HG03460 (cell line): ENCODE measurements at regions not wholly inside any gene's neighbourhood (a gene's known extent, or its start where the extent isn't known, plus 50 kb on each side); places are given as distances from the start of the nearest gene placed in this dataset.
"Not testable (repeated sequence)": the region's sequence is repeated elsewhere in the genome, so short reads cannot be mapped to it uniquely, and the experiment has no call there.

Source experiments
- ATAC-seq: cut with Tn5 transposase; IDR thresholded peaks from one replicate; pipeline ENCODE4 v1.9.1; 2021; ENCODE audit not compliant: unreplicated experiment

DNA sequence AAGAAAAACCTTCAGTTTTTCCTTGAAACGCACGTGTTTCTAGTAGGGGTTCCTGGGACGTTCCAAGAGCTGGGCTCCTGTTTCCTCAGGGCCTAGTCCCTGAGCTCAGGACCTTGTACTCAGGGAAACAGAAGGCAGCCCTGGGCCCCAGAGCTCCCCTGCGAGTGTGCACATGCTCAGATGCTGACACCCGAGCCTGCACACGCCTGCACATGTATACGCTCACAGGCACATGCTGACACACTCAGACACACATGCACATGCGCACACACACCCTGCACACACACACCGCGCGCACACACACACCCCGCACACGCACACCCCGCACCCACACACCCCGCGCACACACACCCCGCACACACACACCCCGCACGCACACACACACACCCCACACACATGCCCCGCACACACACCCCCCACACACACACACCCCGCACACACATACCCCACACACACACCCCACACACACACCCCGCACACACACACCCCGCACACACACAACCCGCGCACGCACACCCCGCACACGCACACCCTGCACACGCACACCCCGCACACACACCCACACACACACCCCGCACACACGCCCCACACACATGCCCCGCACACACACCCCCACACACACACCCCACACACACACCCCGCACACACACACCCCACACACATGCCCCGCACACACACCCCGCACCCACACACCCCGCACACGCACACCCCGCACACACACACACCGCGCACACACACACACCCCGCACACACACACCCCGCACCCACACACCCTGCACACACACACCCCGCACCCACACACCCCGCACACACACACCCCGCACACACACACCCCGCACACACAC is 52.2 kb downstream of the CALML3 start:
- ATAC-seq = no peak

DNA sequence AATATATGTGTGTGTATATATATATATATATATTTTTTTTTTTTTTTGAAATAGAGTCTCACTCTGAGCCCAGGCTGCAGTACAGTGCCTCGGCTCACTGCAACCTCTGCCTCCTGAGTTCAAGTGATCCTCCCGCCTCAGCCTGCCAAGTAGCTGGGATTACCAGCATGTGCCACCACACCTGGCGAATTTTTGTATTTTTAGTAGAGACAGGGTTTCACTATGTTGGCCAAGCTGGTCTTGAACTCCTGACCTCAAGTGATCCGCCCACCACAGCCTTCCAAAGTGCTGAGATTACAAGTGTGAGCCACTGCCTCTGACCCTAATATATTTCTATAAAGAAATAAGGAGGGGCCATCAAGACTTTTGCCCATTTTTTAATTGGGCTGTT is 55.3 kb downstream of the CALML3 start:
- not testable (repeated sequence) for ATAC-seq

DNA sequence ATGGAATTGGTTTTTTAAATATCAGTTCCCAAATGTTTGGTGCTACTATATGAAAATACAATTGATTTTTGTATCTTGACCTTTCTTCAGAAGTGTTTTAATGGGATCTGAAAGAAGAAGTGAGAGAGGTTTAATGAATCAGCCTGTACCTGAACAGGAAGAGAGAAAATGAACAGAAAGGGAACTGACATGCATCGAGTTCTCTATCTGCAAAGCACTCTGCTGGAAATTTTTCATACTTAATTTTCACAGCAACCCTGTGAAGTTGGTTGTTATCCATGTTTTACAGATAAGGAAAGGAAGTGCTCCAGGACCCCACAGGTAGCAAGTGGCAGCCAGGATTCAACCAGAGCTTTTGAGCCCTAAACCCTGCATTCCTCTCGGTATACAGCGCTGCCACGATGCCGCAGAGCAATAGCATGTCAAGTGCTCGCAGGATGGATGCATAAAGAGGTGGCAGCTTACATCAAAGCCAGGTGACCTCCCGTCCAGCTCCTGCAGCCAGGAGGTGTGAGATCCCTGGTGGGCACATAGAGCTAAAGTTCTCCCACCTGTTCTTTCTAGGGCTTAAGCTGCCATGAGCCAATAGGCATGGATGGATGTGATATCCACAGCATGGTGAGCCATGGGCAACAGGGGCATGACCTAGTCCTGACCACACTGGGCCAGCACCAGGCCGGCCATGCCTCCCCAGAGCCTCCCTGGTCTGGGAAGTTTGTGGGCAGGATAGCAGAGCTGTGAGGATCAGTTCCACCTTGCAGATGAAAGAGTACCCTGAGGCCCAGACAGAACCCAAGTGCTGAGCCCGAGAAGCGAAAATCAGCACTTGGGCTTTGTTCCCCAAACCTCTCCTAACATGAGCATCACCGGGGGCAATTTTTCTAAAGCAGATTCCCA is 57.2 kb downstream of the CALML3 start:
- peak; percentile 63 for ATAC-seq

DNA sequence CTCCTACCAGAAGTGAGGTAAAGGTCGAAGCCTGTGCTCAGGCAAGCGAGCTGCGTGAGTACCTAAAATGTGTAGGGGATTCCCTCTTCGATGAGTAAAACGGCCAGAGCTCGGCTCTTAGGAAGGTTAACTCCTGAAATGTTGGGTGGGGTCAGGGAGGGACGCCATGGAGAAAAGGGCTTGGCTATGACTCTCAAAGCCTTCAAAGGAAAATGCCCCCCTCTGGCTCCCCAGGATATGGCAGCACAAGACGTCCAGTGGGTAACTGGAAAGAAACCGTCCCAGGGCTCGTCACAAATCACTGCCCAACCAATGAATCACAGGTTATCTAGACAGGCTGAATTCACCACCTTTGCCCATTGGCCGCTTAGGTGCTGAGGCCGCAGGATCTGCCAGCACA is 58.0 kb downstream of the CALML3 start:
- ATAC-seq = no peak

DNA sequence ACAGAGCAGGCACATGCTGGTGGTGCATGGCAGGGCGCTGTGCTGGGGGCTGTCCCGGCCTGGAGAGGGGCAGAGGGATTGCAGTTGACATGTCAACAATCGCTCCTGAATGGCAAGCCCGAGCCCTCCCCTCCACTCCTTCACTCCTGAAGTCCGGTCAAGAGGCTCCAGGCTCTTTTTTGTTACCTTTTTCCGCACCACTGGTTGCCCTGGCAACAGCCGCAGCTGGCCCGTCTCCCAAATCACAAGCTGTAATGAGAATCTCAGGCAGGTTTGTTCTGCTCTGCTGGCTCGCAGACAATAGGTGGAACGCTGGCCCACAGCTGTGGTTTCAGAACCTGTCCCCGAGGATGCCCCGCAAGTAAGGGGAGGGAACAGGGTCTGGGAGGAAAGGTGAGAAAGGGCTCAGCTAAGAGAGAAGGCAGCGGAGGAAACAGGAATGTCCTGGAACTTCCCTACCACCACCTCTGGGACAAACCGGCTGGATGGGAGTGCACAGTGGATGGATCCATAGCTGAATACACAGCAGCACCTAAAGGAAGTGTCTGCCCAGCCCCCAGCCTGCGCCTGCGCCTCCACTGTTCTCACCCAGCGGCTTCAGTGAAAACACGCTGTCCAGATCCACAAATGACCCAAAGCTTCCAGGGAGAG is 58.9 kb downstream of the CALML3 start:
- peak; percentile 52 for ATAC-seq

DNA sequence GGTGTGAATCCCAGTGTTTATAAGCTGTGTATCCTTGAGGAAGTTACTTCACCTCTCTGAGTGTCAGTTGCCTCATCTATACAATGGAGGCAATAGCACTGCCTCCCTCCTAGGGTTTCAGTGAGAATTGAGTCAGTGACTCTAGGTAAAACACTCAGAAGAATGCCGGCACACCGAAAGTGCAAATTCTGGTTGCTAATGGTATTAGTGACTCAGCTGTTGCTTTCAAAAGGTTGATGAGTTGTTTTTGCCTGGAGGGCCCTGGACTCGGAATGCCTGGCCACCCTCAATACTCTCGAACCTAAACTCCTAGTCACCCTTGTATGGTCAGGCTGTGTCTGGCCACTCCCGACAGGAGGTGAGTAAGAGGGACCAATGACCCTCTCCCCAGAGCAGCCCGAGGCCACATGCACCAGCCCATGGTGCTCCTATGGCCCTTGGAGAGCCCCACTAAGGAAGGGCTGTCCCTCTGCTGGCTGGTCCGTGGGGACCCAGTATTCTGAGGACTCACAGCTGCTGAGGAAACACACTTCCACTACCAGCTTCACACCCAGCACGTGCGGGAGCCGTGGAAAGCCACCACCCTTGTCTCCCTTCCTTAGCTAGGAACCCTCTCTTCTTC is 60.2 kb downstream of the CALML3 start:
- ATAC-seq = no peak

DNA sequence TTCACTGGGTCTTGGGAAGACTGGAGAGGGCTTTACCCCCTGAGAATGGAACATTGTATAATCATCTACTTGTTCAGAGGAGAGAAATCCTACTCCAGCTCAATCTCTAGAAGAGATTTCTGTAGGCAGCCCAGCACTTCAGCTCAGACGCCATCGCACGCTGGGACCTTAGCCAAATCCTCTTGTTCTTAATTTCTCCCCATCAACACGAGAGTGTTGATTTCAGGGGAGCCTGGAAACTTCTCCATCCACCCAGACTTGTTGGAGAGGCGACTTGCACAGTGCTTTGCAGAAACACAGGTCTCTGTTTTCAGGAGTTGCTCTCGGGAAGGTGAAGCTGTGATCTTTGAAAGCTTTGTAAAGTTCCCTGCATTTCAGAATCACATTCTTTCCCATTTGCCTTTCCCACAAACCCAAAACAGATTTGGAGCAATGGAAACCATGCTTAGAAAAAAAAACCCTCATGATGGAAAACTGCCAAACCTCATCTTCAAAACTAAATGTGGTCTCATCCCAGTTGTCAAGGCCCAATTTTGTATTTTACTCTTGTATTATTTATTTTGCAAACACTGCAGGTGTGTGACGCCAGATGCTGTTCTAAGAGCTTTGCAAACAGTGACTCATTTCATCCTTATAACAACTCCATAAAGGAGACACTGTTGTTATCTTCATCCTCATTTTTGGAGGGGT is 60.9 kb downstream of the CALML3 start:
- no peak for ATAC-seq

DNA sequence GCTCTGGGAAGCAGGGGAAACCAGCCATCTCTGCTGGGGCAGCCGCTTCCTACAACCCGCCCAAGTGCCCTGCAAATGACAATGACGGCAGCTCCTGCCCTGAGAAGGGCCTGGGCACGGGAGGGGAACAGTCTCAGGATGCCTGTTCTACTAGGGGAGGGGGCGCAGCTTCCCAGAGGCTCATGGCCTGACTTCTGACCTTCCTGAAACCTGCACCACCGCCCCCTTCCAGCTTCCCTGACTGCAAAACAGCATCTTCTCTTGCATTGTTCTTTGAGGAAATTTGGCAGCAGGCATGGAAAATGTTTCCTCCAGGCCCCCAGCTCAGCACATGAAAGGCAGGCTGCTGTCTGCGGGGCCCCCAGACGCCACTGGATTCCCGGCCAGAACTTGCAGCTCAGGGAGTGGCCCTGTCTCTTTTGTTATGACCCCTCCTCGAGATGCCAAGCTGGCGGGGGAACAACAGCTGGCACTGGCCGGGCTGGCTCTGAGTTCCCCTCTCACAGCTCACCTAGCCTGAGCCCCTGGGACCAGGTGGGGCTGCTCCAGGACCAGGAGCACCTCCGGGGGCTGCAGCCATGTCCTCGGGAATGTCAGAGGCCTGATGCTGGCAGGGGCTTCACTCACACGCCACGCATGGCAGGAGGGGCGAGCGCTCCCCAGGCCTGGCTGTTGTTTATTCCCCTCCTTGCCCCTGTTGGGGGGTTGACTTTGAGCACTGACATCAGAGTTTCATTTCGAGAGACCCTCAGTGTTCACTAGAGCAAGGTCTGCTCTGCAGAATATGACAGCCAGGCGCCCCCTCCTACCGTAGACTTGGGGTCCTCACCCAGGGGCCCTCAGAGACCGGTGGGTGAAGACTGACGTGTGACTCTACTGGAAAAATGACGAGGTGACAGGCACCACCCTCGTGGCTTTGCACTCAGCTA is 62.7 kb downstream of the CALML3 start:
- ATAC-seq = no peak

DNA sequence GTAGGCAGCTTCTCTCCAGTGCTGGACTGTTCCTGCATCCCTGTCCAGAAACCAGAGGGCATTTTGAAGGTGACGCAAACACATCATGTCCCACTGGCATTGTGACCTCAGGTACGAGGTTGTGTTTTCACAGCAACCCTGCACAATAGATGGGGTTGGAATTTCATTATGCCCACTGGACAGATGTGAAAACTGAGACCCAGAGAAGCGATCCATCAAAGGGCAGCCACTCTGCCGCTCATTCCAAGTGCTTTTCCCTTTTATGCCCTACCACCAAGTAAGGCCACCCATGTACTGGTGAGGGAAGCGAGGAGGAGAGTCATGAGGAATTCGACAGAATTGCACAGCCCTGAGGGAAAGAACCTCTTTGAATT is 63.3 kb downstream of the CALML3 start:
- ATAC-seq = no peak

DNA sequence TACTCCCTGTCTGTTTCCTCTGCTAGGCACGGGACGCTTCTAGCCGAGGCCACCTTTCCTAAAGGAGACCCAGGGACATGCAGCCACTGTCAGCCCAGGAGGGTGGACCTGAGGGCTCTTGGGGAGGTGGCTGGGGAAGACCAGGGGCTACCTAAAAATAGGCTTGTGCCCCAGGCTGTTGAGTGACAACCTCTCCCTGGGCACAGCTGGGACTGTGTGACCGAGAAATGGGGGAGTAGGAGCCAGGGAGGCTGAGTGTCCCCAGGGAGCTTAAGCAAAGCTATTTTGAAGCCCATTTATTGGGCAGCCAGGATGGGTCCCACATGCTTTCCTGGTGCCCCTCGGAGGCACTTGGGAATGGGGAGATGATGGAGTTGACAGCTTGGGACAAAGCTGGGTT is 63.8 kb downstream of the CALML3 start:
- no peak for ATAC-seq
